Calu3 (cell line): ENCODE measurements at regions not wholly inside any gene's neighbourhood (a gene's known extent, or its start where the extent isn't known, plus 50 kb on each side); places are given as distances from the start of the nearest gene placed in this dataset.

Experiments used
- BruUV-seq: library from RNA; stranded (reverse); fragments of 400-500 nt; replicated peaks from 2 replicates; lab custom pipeline; 2021; lab: Mats Ljungman, UMichigan
- CTCF ChIA-PET: fragments of 300-600 bp; sonication (Branson Sonifier 250); formaldehyde crosslinking; loops from one replicate; lab custom pipeline; 2022; ENCODE audit warnings: antibody characterized with exemption; lab: Charles Lee
- DNase-seq: peaks from one replicate; pipeline ENCODE4 v3.0.0; 2022
- H3K27ac Mint-ChIP-seq: one replicate; pipeline ENCODE4 v1.8.0; 2022; ENCODE audit warnings: mixed read lengths; ENCODE audit not compliant: unreplicated experiment
- H3K27me3 Mint-ChIP-seq: one replicate; pipeline ENCODE4 v1.8.0; 2022; ENCODE audit warnings: mixed read lengths; ENCODE audit not compliant: unreplicated experiment
- H3K36me3 Mint-ChIP-seq: one replicate; pipeline ENCODE4 v1.8.0; 2022; ENCODE audit warnings: mild to moderate bottlenecking, moderate library complexity, mixed read lengths; ENCODE audit not compliant: insufficient read depth, unreplicated experiment
- H3K4me1 Mint-ChIP-seq: one replicate; pipeline ENCODE4 v1.8.0; 2022; ENCODE audit warnings: mild to moderate bottlenecking, low read depth, mixed read lengths; ENCODE audit not compliant: unreplicated experiment
- H3K4me3 Mint-ChIP-seq: one replicate; pipeline ENCODE4 v1.8.0; 2022; ENCODE audit warnings: mild to moderate bottlenecking, low read depth, moderate library complexity, mixed read lengths; ENCODE audit not compliant: unreplicated experiment
- H3K9me3 Mint-ChIP-seq: one replicate; pipeline ENCODE4 v1.8.0; 2022; ENCODE audit warnings: low read depth, mixed read lengths; ENCODE audit not compliant: unreplicated experiment
- CTCF ChIP-seq: fragments of 200-600 bp; IDR thresholded peaks from one replicate; pipeline ENCODE4 v1.8.0; 2022; ENCODE audit warnings: antibody characterized with exemption; ENCODE audit not compliant: unreplicated experiment
- intact Hi-C: fragments of 100-400 bp; cut with micrococcal nuclease; formaldehyde crosslinking; loops from one replicate; pipeline ENCODE4 v1.10.0; 2022; ENCODE audit not compliant: unreplicated experiment

- no peaks in the 10 kb centered on the region for H3K36me3 Mint-ChIP-seq
- no peaks in the 10 kb centered on the region for H3K27me3 Mint-ChIP-seq
- H3K4me3 Mint-ChIP-seq: no peak overlapping the region
- DNase-seq: no peak
- CTCF ChIA-PET: no interaction called here
- intact Hi-C loops: no loop called here
- TF ChIP-seq CTCF: no peak
- no TSS peak for BruUV-seq
- H3K4me1 Mint-ChIP-seq: peaks cover 8% of the 10 kb centered on the region
- H3K9me3 Mint-ChIP-seq: no peaks in the 10 kb centered on the region
- no peak overlapping the region for H3K27ac Mint-ChIP-seq
Measured at GRCh38 chr4:81359207-81359606, 112.5 kb downstream of the RASGEF1B start.

GRCh38 chr4:81358154-81358553, 113.6 kb downstream of the RASGEF1B start:
- H3K36me3 Mint-ChIP-seq: no peaks in the 10 kb centered on the region
- TF ChIP-seq CTCF: no peak
- peaks cover 8% of the 10 kb centered on the region for H3K4me1 Mint-ChIP-seq
- CTCF ChIA-PET: no interaction called here
- H3K27ac Mint-ChIP-seq: no peak overlapping the region
- BruUV-seq: no TSS peak
- peaks cover 5% of the 10 kb centered on the region for H3K27me3 Mint-ChIP-seq
- intact Hi-C loops: no loop called here
- no peaks in the 10 kb centered on the region for H3K9me3 Mint-ChIP-seq
- H3K4me3 Mint-ChIP-seq: no peak overlapping the region
- no peak for DNase-seq

GRCh38 chr4:81356621-81357020, 115.1 kb downstream of the RASGEF1B start:
- no TSS peak for BruUV-seq
- no peak for TF ChIP-seq CTCF
- no peak overlapping the region for H3K4me3 Mint-ChIP-seq
- no peaks in the 10 kb centered on the region for H3K36me3 Mint-ChIP-seq
- intact Hi-C loops: no loop called here
- H3K27me3 Mint-ChIP-seq: peaks cover 7% of the 10 kb centered on the region
- no peaks in the 10 kb centered on the region for H3K9me3 Mint-ChIP-seq
- no peak for DNase-seq
- H3K4me1 Mint-ChIP-seq: peaks cover 8% of the 10 kb centered on the region
- H3K27ac Mint-ChIP-seq: no peak overlapping the region
- CTCF ChIA-PET: no interaction called here

GRCh38 chr4:81355136-81355535, 116.6 kb downstream of the RASGEF1B start:
- Mint-ChIP-seq H3K36me3 (no peaks in the 10 kb centered on the region), H3K27me3 (peaks cover 7% of the 10 kb centered on the region), H3K9me3 (no peaks in the 10 kb centered on the region), H3K4me3 (no peak overlapping the region), H3K27ac (no peak overlapping the region), H3K4me1 (peaks cover 8% of the 10 kb centered on the region)
- DNase-seq: no peak
- intact Hi-C loops: no loop called here
- CTCF ChIA-PET: no interaction called here
- no TSS peak for BruUV-seq
- no peak for TF ChIP-seq CTCF
